ENCODE measurements at regions not wholly inside any gene's neighbourhood (a gene's known extent, or its start where the extent isn't known, plus 50 kb on each side); places are given as distances from the start of the nearest gene placed in this dataset.

GRCh38 chr2:63658176-63658968 is 69.6 kb downstream of the MDH1 start:
- ATAC-seq: no peak
- H3K4me3 Mint-ChIP-seq: no peak overlapping the region
- POLR2A ChIA-PET: interaction anchor here (0.5 kb wide), 1 partner anchor 990 kb away, joined by 4 read pairs; no protein-coding TSS in a partner anchor
- DNase-seq: no peak
- no peak overlapping the region for H3K27ac Mint-ChIP-seq
- peaks cover 2 to 13% (median 7%) of the 10 kb centered on the region in 5 donors for H3K27me3 Mint-ChIP-seq
- no peaks in the 10 kb centered on the region for H3K4me1 Mint-ChIP-seq
- peaks cover 0 to 3% (median 2%) of the 10 kb centered on the region in 3 donors for H3K36me3 Mint-ChIP-seq
- H3K9me3 Mint-ChIP-seq: peaks cover 0 to 10% (median 0%) of the 10 kb centered on the region in 9 donors

DNA sequence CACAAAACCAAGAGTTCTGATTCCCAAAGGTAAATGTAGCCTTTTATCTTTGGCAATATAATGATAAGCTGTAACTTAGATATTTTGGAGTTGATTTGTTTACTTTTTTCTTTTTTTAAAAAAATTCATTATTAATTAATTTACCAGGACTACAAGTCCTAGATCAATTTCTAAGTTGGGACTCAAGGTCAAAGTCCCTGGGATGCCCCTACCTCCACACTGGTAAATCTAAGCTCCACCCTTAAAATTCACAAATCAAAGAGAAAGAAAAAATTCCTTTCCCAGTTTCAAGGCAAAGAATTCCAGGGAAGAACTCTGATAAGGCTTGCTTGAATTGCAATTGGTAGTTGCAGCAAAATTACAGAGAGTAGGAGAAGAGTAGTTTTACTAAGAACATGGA is 71.3 kb downstream of the MDH1 start:
- POLR2A ChIA-PET: no interaction called here
- Mint-ChIP-seq H3K27ac (no peak overlapping the region), H3K4me3 (no peak overlapping the region), H3K36me3 (peaks cover 0 to 5% (median 2%) of the 10 kb centered on the region in 3 donors), H3K4me1 (no peaks in the 10 kb centered on the region), H3K9me3 (peaks cover 0 to 6% (median 0%) of the 10 kb centered on the region in 9 donors), H3K27me3 (peaks cover 2 to 19% (median 13%) of the 10 kb centered on the region in 5 donors)
- ATAC-seq (no peak), DNase-seq (no peak)

DNA sequence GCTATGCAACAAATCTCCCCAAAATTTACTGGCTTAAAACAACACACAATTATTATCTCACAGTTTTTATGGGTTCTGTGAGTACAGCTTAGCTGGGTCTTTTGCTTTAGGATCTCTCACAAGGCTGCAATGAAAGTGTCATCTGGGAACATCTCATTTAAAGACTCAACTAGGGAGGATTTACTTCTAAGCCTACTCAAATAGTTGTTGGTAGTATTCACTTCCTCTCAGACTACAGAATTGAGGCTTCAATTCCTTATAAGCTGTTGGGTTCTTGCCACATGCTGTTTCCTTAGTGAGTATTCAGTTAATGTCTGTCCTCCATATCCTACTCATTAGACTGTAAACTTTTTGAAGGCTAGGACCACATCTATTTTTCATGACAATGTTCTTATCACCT is 72.3 kb downstream of the MDH1 start:
- Mint-ChIP-seq H3K9me3 (peaks cover 0 to 6% (median 0%) of the 10 kb centered on the region in 9 donors), H3K27ac (no peak overlapping the region), H3K4me1 (no peaks in the 10 kb centered on the region), H3K36me3 (peaks cover 0 to 5% (median 2%) of the 10 kb centered on the region in 3 donors), H3K4me3 (no peak overlapping the region), H3K27me3 (peaks cover 2 to 23% (median 13%) of the 10 kb centered on the region in 5 donors)
- DNase-seq: no peak
- no peak for ATAC-seq
- POLR2A ChIA-PET: no interaction called here

- POLR2A ChIA-PET: no interaction called here
- H3K27ac Mint-ChIP-seq: no peak overlapping the region
- peaks cover 0 to 5% (median 0%) of the 10 kb centered on the region in 3 donors for H3K36me3 Mint-ChIP-seq
- peaks cover 4 to 23% (median 13%) of the 10 kb centered on the region in 5 donors for H3K27me3 Mint-ChIP-seq
- no peak overlapping the region for H3K4me3 Mint-ChIP-seq
- ATAC-seq (no peak), DNase-seq (no peak)
- peaks cover 0 to 2% (median 0%) of the 10 kb centered on the region in 9 donors for H3K9me3 Mint-ChIP-seq
- no peaks in the 10 kb centered on the region for H3K4me1 Mint-ChIP-seq
These were observed 73.5 kb downstream of the MDH1 start for GRCh38 chr2:63662028-63662804.

- H3K9me3 Mint-ChIP-seq: peaks cover 0 to 2% (median 0%) of the 10 kb centered on the region in 9 donors
- POLR2A ChIA-PET: no interaction called here
- H3K27ac Mint-ChIP-seq: no peak overlapping the region
- H3K4me3 Mint-ChIP-seq: no peak overlapping the region
- ATAC-seq (no peak), DNase-seq (no peak)
- peaks cover 0 to 5% (median 0%) of the 10 kb centered on the region in 3 donors for H3K36me3 Mint-ChIP-seq
- no peaks in the 10 kb centered on the region for H3K4me1 Mint-ChIP-seq
- peaks cover 4 to 23% (median 13%) of the 10 kb centered on the region in 5 donors for H3K27me3 Mint-ChIP-seq
These were observed 74.5 kb downstream of the MDH1 start for GRCh38 chr2:63663013-63663864.

DNA sequence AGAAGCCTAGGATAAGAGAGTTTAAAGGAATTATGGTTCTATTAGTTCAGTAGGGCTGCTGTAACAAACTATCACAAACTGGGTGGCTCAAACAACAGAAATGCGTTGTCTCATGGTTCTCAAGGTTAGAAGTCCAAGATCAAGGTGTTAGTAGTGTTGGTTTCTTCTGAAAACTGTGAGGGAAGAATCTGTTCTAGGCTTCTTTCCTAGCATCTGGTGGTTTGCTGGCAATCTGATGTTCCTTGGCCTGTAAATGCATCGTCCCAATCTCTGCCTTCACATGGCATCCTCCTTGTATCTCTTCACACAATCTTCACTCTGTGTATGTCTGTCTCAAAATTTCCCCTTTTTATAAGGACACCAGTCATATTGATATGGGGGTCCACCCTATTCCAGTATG is 76.3 kb downstream of the MDH1 start:
- H3K4me1 Mint-ChIP-seq: no peaks in the 10 kb centered on the region
- POLR2A ChIA-PET: no interaction called here
- H3K27me3 Mint-ChIP-seq: peaks cover 4 to 28% (median 16%) of the 10 kb centered on the region in 5 donors
- ATAC-seq: no peak
- no peak overlapping the region for H3K4me3 Mint-ChIP-seq
- peaks cover 0 to 2% (median 0%) of the 10 kb centered on the region in 9 donors for H3K9me3 Mint-ChIP-seq
- H3K36me3 Mint-ChIP-seq: peaks cover 0 to 5% (median 0%) of the 10 kb centered on the region in 3 donors
- H3K27ac Mint-ChIP-seq: no peak overlapping the region
- DNase-seq: no peak

DNA sequence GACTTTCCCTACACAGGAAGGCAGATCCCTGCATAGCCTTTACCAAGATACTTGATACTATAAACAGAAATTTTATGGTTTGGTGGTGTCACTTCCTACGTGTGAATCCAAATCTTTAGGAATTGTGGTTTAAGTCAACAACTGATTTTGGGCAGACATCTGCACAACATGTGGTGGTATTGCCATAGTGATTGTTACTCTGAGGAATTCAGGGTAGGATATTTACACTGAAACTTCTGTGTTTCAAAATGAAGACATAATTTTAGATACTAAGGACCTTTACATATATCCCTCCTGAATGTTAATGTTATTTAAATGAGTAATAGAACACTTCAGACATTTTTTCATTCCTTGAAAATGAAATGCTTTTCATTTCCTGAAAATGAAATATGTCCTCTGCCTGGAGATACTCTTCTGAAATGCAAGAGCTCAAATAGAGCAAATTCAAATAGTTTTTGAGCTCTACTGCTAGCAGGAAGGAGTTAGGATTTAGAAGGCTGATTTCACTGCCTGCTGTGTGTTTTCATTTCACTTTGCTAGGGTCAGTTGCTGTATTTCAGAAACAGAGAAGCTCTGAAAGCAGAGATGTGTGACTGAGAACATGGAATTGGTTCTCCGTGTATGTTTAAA is 77.2 kb downstream of the MDH1 start:
- Mint-ChIP-seq H3K36me3 (peaks cover 0 to 5% (median 0%) of the 10 kb centered on the region in 3 donors), H3K27ac (no peak overlapping the region), H3K27me3 (peaks cover 8 to 33% (median 25%) of the 10 kb centered on the region in 5 donors), H3K4me3 (no peak overlapping the region), H3K4me1 (no peaks in the 10 kb centered on the region), H3K9me3 (peaks cover 0 to 2% (median 0%) of the 10 kb centered on the region in 9 donors)
- POLR2A ChIA-PET: no interaction called here
- no peak for DNase-seq
- ATAC-seq: no peak

DNA sequence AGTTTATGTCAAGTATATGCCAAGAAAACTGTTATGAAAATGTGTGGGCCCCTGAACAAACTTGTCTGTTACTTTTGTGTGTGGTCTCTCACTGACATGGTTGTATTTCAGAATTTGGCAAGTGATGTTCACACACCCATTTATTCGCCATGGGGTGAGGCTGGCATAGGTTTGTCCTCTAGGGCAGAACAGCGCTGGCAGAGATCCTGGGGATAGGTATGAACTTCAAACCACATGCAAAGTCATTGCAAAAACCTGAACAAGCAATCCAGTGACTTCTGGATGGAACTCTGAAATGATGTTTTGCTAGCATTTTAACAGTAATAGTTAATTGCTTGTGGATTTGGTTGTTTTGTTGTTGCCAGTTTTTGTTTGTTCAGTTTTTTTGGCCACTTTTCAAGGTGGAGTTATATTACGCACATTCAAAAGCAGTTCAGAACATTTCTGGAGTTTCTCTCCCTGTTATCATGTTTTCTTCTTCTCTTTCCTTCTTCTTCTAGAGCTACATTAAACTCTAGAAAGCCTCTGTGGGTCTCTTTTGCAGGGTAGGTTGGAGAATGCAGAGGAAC is 78.5 kb downstream of the MDH1 start:
- no peak for DNase-seq
- Mint-ChIP-seq H3K27me3 (peaks cover 11 to 39% (median 24%) of the 10 kb centered on the region in 5 donors), H3K36me3 (peaks cover 0 to 5% (median 0%) of the 10 kb centered on the region in 3 donors), H3K4me3 (no peak overlapping the region), H3K4me1 (no peaks in the 10 kb centered on the region), H3K27ac (no peak overlapping the region), H3K9me3 (peaks cover 0 to 2% (median 0%) of the 10 kb centered on the region in 9 donors)
- POLR2A ChIA-PET: no interaction called here
- ATAC-seq: no peak

- POLR2A ChIA-PET: no interaction called here
- peaks cover 9 to 33% (median 24%) of the 10 kb centered on the region in 5 donors for H3K27me3 Mint-ChIP-seq
- no peak overlapping the region for H3K27ac Mint-ChIP-seq
- no peaks in the 10 kb centered on the region for H3K4me1 Mint-ChIP-seq
- ATAC-seq (no peak), DNase-seq (no peak)
- H3K9me3 Mint-ChIP-seq: peaks cover 0 to 2% (median 0%) of the 10 kb centered on the region in 9 donors
- H3K36me3 Mint-ChIP-seq: peaks cover 0 to 6% (median 0%) of the 10 kb centered on the region in 3 donors
- no peak overlapping the region for H3K4me3 Mint-ChIP-seq
These were observed 79.2 kb downstream of the MDH1 start for GRCh38 chr2:63668000-63668399.

- POLR2A ChIA-PET: no interaction called here
- Mint-ChIP-seq H3K4me1 (no peaks in the 10 kb centered on the region), H3K36me3 (peaks cover 0 to 6% (median 0%) of the 10 kb centered on the region in 3 donors), H3K27ac (no peak overlapping the region), H3K27me3 (peaks cover 10 to 36% (median 29%) of the 10 kb centered on the region in 5 donors), H3K4me3 (no peak overlapping the region), H3K9me3 (peaks cover 0 to 2% (median 0%) of the 10 kb centered on the region in 9 donors)
- DNase-seq (no peak), ATAC-seq (no peak)
These were observed 79.7 kb downstream of the MDH1 start for GRCh38 chr2:63668466-63668865.

GRCh38 chr2:63669596-63669995 is 80.8 kb downstream of the MDH1 start:
- no peak for ATAC-seq
- no peaks in the 10 kb centered on the region for H3K4me1 Mint-ChIP-seq
- no peak overlapping the region for H3K4me3 Mint-ChIP-seq
- H3K27me3 Mint-ChIP-seq: peaks cover 12 to 32% (median 26%) of the 10 kb centered on the region in 5 donors
- no peak for DNase-seq
- peaks cover 0 to 4% (median 0%) of the 10 kb centered on the region in 3 donors for H3K36me3 Mint-ChIP-seq
- no peak overlapping the region for H3K27ac Mint-ChIP-seq
- H3K9me3 Mint-ChIP-seq: no peaks in the 10 kb centered on the region
- POLR2A ChIA-PET: no interaction called here
